Subcutaneous abdominal adipose tissue (tissue), 5 donors: ENCODE measurements at regions not wholly inside any gene's neighbourhood (a gene's known extent, or its start where the extent isn't known, plus 50 kb on each side); places are given as distances from the start of the nearest gene placed in this dataset.
A peak's percentile ranks its signal among the peaks of the same experiment; 100 is the strongest.

ENCODE experiments used
- H3K27ac ChIP-seq: one replicate; pipeline ENCODE4 v1.7.0; 2013; ENCODE audit warnings: low read depth, mild to moderate bottlenecking, inconsistent platforms, low read length, moderate library complexity
- H3K27me3 ChIP-seq, 5 donors: one replicate each; pipeline ENCODE4 v1.7.0; 2013; ENCODE audit warnings: low read length in 5 of 5, inconsistent platforms in 1 of 5; ENCODE audit not compliant: control insufficient read depth in 5 of 5, insufficient read depth in 4 of 5
- H3K36me3 ChIP-seq, 5 donors: one replicate each; pipeline ENCODE4 v1.7.0; 2013; ENCODE audit warnings: low read length in 5 of 5; ENCODE audit not compliant: control insufficient read depth in 5 of 5, insufficient read depth in 5 of 5
- H3K4me1 ChIP-seq, 5 donors: one replicate each; pipeline ENCODE4 v1.7.0; 2013; ENCODE audit warnings: low read length in 5 of 5, mild to moderate bottlenecking in 3 of 5, moderate library complexity in 1 of 5; ENCODE audit not compliant: control insufficient read depth in 5 of 5, insufficient read depth in 5 of 5
- H3K4me3 ChIP-seq, 5 donors: one replicate each; pipeline ENCODE4 v1.7.0; 2013; ENCODE audit warnings: low read length in 5 of 5, low read depth in 1 of 5
- H3K9ac ChIP-seq, 5 donors: one replicate each; pipeline ENCODE4 v1.7.0; 2013; ENCODE audit warnings: low read length in 5 of 5, mild to moderate bottlenecking in 4 of 5, moderate library complexity in 3 of 5
- H3K9me3 ChIP-seq, 5 donors: one replicate each; pipeline ENCODE4 v1.7.0; 2013; ENCODE audit warnings: low read length in 5 of 5; ENCODE audit not compliant: control insufficient read depth in 5 of 5
- donor health status: healthy.
- donor health status: healthy.
- donor health status: healthy.
- donor health status: healthy.
- donor health status: healthy.

GRCh38 chr12:92558806-92559205 is 144.0 kb upstream of the PLEKHG7 start:
- Histone ChIP-seq H3K4me1 (peaks cover 0 to 40% (median 33%) of the 10 kb centered on the region in 5 donors), H3K27ac (no peak overlapping the region), H3K9me3 (no peaks in the 10 kb centered on the region), H3K27me3 (no peaks in the 10 kb centered on the region), H3K9ac (no peak overlapping the region), H3K36me3 (no peaks in the 10 kb centered on the region), H3K4me3 (no peak overlapping the region)

- Histone ChIP-seq H3K27ac (no peak overlapping the region), H3K9ac (no peak overlapping the region), H3K27me3 (no peaks in the 10 kb centered on the region), H3K4me1 (peaks cover 0 to 45% (median 38%) of the 10 kb centered on the region in 5 donors), H3K9me3 (no peaks in the 10 kb centered on the region), H3K36me3 (no peaks in the 10 kb centered on the region), H3K4me3 (no peak overlapping the region)
Measured at GRCh38 chr12:92558215-92558773, 144.5 kb upstream of the PLEKHG7 start.

- peaks cover 0 to 46% (median 41%) of the 10 kb centered on the region in 5 donors for H3K4me1 ChIP-seq
Measured at GRCh38 chr12:92557422-92557724, 145.4 kb upstream of the PLEKHG7 start.

GRCh38 chr12:92556637-92557421 is 146.0 kb upstream of the PLEKHG7 start:
- Histone ChIP-seq H3K4me3 (no peak overlapping the region), H3K27ac (no peak overlapping the region), H3K4me1 (peaks cover 0 to 42% (median 36%) of the 10 kb centered on the region in 5 donors), H3K9ac (no peak overlapping the region), H3K9me3 (no peaks in the 10 kb centered on the region), H3K27me3 (no peaks in the 10 kb centered on the region), H3K36me3 (no peaks in the 10 kb centered on the region)

More at GRCh38 chr12:92557422-92557724, 145.4 kb upstream of the PLEKHG7 start:
- Histone ChIP-seq H3K36me3 (no peaks in the 10 kb centered on the region), H3K4me3 (no peak overlapping the region), H3K9me3 (no peaks in the 10 kb centered on the region), H3K27ac (no peak overlapping the region), H3K9ac (no peak overlapping the region), H3K27me3 (no peaks in the 10 kb centered on the region)

- Histone ChIP-seq H3K9me3 (no peaks in the 10 kb centered on the region), H3K27me3 (no peaks in the 10 kb centered on the region), H3K4me1 (peaks cover 0 to 36% (median 31%) of the 10 kb centered on the region in 5 donors), H3K27ac (no peak overlapping the region), H3K9ac (no peak overlapping the region), H3K36me3 (no peaks in the 10 kb centered on the region), H3K4me3 (no peak overlapping the region)
Measured at GRCh38 chr12:92556141-92556540, 146.6 kb upstream of the PLEKHG7 start.

- Histone ChIP-seq H3K9me3 (no peaks in the 10 kb centered on the region), H3K4me3 (no peak overlapping the region), H3K36me3 (no peaks in the 10 kb centered on the region), H3K9ac (peak overlapping the region in 1 of 5 donors; percentile 7), H3K27ac (peak overlapping the region; percentile 70), H3K4me1 (peaks cover 0 to 33% (median 28%) of the 10 kb centered on the region in 5 donors), H3K27me3 (no peaks in the 10 kb centered on the region)
Measured at GRCh38 chr12:92554158-92555073, 148.4 kb upstream of the PLEKHG7 start.

- no peak overlapping the region for H3K4me3 ChIP-seq
- H3K4me1 ChIP-seq: peaks cover 0 to 33% (median 28%) of the 10 kb centered on the region in 5 donors
- no peaks in the 10 kb centered on the region for H3K27me3 ChIP-seq
- H3K9ac ChIP-seq: peak overlapping the region in 1 of 5 donors; percentile 62
- no peaks in the 10 kb centered on the region for H3K36me3 ChIP-seq
- no peaks in the 10 kb centered on the region for H3K9me3 ChIP-seq
- H3K27ac ChIP-seq: peak overlapping the region; percentile 70
Measured at GRCh38 chr12:92553389-92553788, 149.4 kb upstream of the PLEKHG7 start.

GRCh38 chr12:92552412-92553108 is 150.2 kb upstream of the PLEKHG7 start:
- no peak overlapping the region for H3K9ac ChIP-seq
- H3K36me3 ChIP-seq: no peaks in the 10 kb centered on the region
- H3K4me1 ChIP-seq: peaks cover 0 to 34% (median 31%) of the 10 kb centered on the region in 5 donors
- no peak overlapping the region for H3K27ac ChIP-seq
- H3K9me3 ChIP-seq: no peaks in the 10 kb centered on the region
- H3K4me3 ChIP-seq: no peak overlapping the region
- no peaks in the 10 kb centered on the region for H3K27me3 ChIP-seq

- Histone ChIP-seq H3K4me3 (no peak overlapping the region), H3K27me3 (no peaks in the 10 kb centered on the region), H3K9me3 (no peaks in the 10 kb centered on the region), H3K36me3 (no peaks in the 10 kb centered on the region), H3K4me1 (peaks cover 0 to 34% (median 31%) of the 10 kb centered on the region in 5 donors), H3K9ac (no peak overlapping the region), H3K27ac (no peak overlapping the region)
Measured at GRCh38 chr12:92551853-92552397, 150.9 kb upstream of the PLEKHG7 start.
